Left lobe of liver (tissue), 2 donors: ENCODE measurements at regions not wholly inside any gene's neighbourhood (a gene's known extent, or its start where the extent isn't known, plus 50 kb on each side); places are given as distances from the start of the nearest gene placed in this dataset.
A peak's percentile ranks its signal among the peaks of the same experiment; 100 is the strongest.

Source experiments
- ATAC-seq: fragments of 200-7000 bp; cut with Tn5 transposase; one replicate; pipeline ENCODE4 v1.9.1; 2020; ENCODE audit warnings: mild to moderate bottlenecking, moderate library complexity
- DNase-seq: peaks from one replicate; pipeline ENCODE4 v3.0.0-alpha.2; 2020; ENCODE audit warnings: low spot score
- donor health status: DM: no; HTN: no; CAD: no; lungs with moderate emphysema.
- donor health status: DM: no; HTN: yes; CAD: no.

GRCh38 chr14:50036637-50037036, 79.7 kb downstream of the VCPKMT start:
- no peak for ATAC-seq
- DNase-seq, result no peak

GRCh38 chr14:50037240-50037639, 79.1 kb downstream of the VCPKMT start:
- DNase-seq (no peak), ATAC-seq (no peak)

GRCh38 chr14:50037852-50038251, 78.5 kb downstream of the VCPKMT start:
- ATAC-seq (peak; percentile 81), DNase-seq (peak; percentile 76)

DNA sequence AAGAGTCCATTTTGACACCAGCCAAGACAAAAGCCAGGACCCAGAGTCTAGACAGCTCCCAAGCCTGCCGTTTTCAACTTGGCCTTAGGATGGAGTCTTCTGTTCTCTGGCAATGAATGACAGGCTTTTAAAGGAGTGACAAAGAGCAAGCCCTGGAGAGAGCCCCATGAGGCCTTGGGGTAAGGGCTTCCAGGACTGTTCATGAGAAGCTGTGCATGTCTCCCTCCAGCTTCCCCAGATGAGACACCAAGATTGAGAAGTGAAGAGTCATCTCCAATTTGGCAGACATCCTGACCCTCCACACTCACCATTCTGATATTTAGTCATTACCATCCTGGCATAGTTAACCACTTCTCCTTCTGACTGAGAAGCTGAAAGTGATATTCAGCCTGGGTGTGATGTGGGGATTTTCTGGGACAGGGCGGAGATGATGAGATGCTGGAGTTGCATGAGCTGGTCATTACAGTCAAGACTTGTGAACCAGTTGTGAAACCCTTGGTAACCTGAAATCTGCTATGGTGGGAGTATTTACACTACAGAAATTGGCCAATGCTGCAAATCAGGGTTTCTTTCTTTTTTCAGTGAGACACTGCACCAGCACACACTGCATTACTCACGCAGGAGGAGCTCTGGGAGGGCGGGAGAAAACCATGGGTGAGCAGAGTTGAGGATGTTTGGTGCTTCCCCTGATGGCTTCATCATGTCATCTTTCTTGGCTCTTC, 77.8 kb downstream of the VCPKMT start:
- DNase-seq (no peak), ATAC-seq (peak; percentile 6)

GRCh38 chr14:50039120-50039517, 77.3 kb downstream of the VCPKMT start:
- DNase-seq (no peak), ATAC-seq (no peak)

DNA sequence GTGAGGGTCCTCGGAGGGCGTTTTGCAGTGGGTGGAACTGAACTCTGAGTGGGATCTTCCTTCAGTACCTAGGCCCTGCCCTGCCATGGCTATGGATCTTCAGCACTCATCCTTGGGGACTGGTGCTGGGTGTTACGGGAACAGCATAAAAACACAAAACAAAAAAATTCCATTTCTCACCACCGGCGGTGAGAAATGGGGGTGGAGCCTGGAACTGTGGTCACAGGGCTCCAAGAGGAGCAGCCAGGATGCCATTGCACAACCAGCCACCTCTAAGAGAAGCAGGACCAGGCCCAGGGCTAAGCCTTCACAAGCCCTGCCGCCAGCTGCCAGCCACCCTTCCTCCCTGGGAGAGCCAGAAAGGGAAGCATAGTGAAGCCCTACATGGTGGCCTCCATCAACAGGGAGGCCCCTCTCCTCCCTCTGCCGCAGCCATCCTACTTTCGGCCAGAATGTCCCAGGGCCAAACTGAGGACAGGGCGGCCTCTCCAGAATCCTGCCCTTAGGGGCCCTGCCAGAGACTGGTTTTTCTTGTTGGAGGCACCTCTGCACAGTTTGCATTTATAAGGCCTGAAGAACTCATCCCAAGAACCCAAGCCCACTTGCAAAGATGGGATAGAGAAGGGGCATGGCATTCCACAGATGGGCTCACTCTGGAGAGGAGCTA, 76.5 kb downstream of the VCPKMT start:
- ATAC-seq (peak; percentile 60), DNase-seq (peak; percentile 67)

GRCh38 chr14:50040401-50040775, 76.0 kb downstream of the VCPKMT start:
- ATAC-seq (no peak), DNase-seq (no peak)

DNA sequence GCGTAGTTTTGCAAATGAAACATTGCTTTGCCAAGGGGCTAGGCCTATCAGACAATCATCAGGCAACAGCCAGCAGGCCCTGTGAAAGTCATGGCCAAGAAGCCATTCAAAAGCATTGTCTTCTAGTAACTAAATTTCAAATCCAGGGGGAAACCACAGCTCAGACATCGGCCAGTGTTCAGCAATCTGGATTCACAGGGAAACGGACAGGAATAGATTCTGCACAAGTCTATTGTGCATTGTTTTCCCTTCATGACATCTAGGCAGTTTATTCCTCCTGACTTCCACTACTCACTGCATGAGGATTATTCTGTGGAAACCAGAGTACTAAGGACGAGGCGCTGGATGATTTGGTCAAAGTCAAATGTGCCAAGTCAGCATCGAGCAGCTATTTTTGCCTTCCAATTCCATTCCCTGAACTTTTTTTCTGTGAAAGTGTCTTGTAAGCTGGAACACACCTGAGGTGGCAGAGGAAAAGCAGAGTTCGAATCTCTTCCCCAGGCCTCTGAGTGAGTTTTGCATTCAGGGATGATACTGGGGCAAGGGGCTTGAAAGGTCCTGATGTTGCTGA, 75.4 kb downstream of the VCPKMT start:
- DNase-seq (no peak), ATAC-seq (no peak)

DNA sequence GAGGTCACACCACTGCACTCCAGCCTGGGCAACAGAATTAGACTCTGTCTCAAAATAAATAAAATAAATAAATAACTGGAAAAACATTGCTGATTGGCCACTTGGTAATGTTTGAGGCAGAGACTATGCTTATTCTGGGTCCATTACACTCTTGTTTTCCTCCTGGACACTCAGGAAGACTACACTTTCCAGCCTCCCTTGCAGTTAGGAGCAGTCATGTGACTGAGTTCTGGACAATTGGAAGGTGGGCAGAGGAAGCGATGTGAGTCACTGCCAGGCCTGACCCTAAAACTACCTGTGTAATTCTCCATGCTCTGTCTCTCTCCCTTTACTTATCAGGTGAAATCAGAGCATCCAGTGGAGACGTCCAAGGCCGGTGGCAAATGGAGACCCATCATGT, 74.4 kb downstream of the VCPKMT start:
- no peak for ATAC-seq

DNA sequence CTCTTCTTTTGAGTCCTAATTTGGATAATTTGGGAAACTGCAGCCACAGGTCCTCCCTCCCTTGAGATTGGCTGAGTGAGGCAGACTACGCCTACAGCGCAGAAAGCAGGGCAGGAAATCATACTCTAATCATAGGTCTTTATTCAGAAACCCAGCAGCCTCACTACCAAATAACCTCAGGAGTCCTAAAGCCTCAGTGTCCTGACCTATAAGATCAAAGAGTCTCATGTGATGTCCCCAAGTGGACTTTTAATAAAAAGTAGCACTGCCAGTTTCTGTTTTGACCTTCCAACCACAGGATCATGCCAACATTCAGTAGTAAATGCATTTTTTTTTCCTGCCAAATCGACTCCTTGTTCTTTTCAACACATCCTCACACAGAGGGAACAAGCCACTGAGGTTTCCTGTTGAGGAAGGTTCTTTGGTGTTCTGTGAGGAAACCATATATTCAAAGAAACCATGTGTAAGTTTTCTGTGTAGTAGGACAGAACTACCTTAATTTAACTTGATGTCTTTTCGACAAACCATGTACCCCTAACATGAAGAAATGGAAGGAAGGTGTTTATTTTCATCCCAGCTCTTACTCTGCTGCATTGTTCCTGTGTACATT, 72.2 kb downstream of the VCPKMT start:
- DNase-seq, result peak; percentile 47
- ATAC-seq, result peak; percentile 50

More for the DNA sequence above, 74.4 kb downstream of the VCPKMT start:
- no peak for DNase-seq

- peak; percentile 95 for DNase-seq
- ATAC-seq, result peak; percentile 91
These were observed 71.2 kb downstream of the VCPKMT start for GRCh38 chr14:50045039-50045711.

DNA sequence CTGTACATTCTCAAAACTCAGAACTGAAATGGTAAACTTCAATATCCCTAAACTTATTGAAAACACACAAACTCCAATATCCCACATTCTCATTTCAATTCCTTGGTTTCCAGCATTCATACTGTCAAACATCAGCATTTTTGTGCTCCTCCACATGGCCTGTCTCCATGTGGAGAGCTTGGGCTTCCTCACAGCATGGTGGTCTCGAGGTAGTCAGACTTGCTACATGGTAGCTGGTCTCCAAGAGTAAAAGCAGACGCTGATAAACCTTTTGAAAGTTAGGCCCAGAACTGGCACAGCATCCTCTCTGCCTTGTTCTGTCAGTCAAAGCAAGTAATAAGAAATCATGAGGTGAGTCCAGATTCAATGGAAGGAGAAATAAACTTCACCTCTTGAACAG, 70.5 kb downstream of the VCPKMT start:
- DNase-seq (no peak), ATAC-seq (no peak)

DNA sequence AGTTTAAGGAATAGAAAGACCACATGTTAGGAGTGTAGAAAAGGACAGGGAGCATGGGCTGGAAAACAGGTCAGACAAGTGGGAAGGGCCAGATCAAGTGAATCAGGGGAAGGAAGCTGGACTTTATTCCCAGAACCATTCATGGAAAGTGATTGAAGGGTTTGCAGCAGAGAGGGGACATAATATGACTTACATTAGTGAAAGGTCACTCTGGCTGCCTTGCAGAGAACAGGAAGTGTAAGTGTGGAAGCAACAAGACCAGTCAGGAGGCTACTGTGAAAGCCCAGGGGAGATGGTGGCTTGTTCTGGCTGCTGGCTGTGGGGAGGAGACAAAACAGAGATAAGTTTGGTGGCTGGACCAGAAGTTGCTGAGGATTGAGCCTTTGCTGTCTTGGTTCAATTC, 69.1 kb downstream of the VCPKMT start:
- peak; percentile 5 for ATAC-seq
- DNase-seq, result no peak

GRCh38 chr14:50049093-50049492, 67.3 kb downstream of the VCPKMT start:
- DNase-seq, result no peak

DNA sequence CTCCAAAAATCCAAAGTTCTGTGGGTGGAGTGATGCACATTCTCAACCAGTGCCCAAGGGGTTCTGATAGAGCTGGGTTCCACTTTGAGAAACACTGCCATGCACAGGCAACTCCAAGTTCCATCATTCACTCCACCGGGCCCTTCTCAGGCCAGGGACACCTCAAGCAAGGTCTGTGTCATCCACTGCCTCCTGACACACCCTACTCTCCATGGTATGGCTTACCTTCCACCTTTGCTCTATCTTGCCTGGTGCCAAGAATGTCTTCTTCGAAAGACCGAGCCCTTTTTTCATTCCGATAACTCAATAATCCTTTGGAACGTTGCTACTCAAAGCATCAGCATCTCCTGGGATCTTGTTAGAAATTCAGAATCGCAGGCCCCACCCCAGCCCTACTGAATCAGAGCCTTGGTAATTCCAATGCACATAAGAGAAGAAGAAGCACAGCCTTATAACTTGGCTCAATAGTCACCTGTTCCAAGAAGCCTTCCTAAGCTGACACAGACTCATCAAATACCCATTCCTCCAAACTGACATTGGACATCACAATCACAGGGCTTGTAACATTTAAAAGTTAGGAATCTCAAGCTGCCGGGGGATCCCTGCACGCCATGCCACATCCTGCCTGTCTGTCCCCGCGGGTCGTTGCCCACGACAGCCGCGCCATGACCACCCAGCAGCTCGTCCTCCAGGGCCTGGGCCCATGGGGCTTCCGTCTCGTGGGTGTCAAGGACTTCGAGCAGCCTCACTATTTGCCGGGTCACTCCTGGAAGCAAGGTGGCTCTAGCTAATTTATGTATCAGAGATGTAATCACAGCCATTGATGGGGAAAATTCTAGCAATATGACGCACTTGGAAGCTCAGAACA, 66.4 kb downstream of the VCPKMT start:
- DNase-seq (no peak), ATAC-seq (no peak)

More at GRCh38 chr14:50049093-50049492, 67.3 kb downstream of the VCPKMT start:
- no peak for ATAC-seq

- no peak for DNase-seq
- ATAC-seq, result no peak
These were observed 65.3 kb downstream of the VCPKMT start for GRCh38 chr14:50051106-50051505.

GRCh38 chr14:50051706-50052105, 64.7 kb downstream of the VCPKMT start:
- no peak for ATAC-seq
- no peak for DNase-seq

DNA sequence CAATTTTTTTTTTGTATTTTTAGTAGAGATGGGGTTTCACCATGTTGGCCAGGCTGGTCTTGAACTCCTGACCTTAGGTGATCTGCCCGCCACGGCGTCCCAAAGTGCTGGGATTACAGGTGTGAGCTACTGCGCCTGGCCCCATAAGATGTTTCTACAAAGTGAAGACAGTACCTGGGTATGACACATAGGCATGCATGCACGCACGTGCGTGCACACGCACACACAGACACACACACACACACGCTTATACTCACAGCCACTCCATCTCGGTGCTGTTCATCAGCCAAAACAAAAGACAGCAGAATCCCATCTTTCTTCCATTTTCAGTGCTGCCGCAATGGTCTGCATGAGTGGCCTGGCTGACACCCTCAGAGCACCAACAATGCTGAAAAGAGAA, 63.9 kb downstream of the VCPKMT start:
- DNase-seq (no peak), ATAC-seq (no peak)

DNA sequence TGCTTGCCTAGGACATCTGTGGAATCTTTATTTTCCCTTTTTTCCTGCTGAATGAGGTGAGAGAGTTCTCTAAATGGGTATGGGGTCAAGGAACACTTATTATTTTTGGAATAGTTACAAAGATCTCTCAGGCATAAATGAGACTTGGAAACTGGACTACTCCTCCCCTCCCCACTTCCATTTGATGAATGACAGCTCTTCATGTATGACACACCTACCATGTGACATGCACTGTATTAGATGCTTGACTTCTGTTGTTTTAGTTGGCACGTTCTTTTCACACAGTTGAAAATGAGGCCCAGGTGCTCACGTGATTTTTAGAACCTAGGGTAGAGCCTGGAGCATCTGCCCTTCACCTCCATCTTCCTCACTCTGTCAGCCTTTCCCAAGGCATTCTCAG, 62.4 kb downstream of the VCPKMT start:
- DNase-seq (no peak), ATAC-seq (no peak)

DNA sequence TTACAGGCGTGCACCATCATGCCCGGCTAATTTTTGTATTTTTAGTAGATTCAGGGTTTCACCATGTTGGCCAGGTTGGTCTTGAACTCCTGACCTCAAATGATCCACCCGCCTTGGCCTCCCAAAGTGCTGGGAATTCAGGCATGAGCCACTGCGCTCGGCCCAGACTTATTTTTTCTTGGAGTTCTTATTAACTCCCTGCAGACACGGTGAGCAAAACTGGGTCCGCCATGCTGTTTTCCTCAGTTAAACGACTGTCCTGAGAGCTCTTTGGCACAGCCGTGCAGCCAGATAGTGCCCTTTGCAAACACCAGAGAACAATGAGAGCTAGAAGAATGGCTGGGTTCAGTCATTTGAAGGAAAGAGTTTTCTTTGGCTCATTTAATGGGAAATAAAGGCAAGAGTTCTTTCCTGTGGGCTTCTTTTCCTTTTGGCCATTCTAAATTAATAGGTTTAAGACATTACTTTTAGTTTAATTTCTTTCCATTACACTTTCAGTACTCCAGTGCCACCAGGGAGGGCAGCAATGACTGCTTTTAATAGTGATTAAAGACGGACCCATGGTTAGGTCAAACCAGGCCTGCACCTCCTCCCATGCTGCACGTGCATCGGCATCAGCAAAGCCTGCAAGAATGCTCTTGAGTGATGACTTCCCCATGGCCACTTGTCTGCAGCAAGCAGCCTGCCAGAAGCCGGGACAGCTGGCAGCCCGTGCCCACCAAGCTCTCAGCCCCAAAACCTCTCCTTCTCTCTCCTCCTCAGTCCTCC, 60.7 kb downstream of the VCPKMT start:
- no peak for DNase-seq
- peak; percentile 66 for ATAC-seq
